Transverse colon (tissue), 4 donors: ENCODE measurements at regions not wholly inside any gene's neighbourhood (a gene's known extent, or its start where the extent isn't known, plus 50 kb on each side); places are given as distances from the start of the nearest gene placed in this dataset.

Experiments
- DNase-seq: peaks from one replicate; pipeline ENCODE4 v3.0.0-alpha.2; 2019
- H3K27ac ChIP-seq, 4 donors: fragments of 200-600 bp; sonication (generic); 2 replicates each; pipeline ENCODE4 v1.5.1; 2016 to 2018; ENCODE audit warnings: inconsistent platforms in 4 of 4
- H3K27me3 ChIP-seq: fragments of 200-600 bp; sonication (generic); 2 replicates; pipeline ENCODE4 v1.5.1; 2017; ENCODE audit warnings: inconsistent platforms
- H3K36me3 ChIP-seq, 4 donors: fragments of 200-600 bp; sonication (generic); 2 replicates each; pipeline ENCODE4 v1.5.1; 2017 to 2019; ENCODE audit warnings: inconsistent platforms in 4 of 4
- H3K4me1 ChIP-seq, 4 donors: fragments of 200-600 bp; sonication (generic); 2 replicates each; pipeline ENCODE4 v1.5.1; 2017 to 2020; ENCODE audit warnings: inconsistent platforms in 4 of 4
- H3K4me3 ChIP-seq, 4 donors: fragments of 200-600 bp; sonication (generic); 1 replicate in 1 of 4; 2 replicates in 3 of 4; pipeline versions ENCODE4 v1.5.1 to v1.6.1; 2017 to 2019; ENCODE audit warnings: inconsistent platforms in 4 of 4
- H3K9me3 ChIP-seq, 2 donors: fragments of 200-600 bp; sonication (generic); 2 replicates each; pipeline ENCODE4 v1.5.1; 2017 to 2019; ENCODE audit warnings: inconsistent platforms in 2 of 2
- EP300 ChIP-seq: sonication (generic); formaldehyde crosslinking; IDR thresholded peaks from one replicate; pipeline ENCODE4 v1.6.1; 2017; ENCODE audit warnings: antibody characterized with exemption, low read depth
- POLR2A ChIP-seq: fragments of 450-650 bp; IDR thresholded peaks from one replicate; pipeline ENCODE4 v1.6.1; 2016; ENCODE audit warnings: antibody characterized with exemption, mild to moderate bottlenecking, moderate library complexity
- POLR2AphosphoS5 ChIP-seq, 3 donors: sonication (generic); formaldehyde crosslinking; IDR thresholded peaks; one replicate each; pipeline ENCODE4 v1.6.1; 2016; ENCODE audit warnings: antibody characterized with exemption in 3 of 3
- WGBS, 2 donors: methylation state at CpG; one replicate each; pipeline ENCODE4 v1.1.5; 2018; ENCODE audit warnings: low coverage in 1 of 2; 5-methylcytosine and 5-hydroxymethylcytosine counted together
- in situ Hi-C, 4 donors: fragments of 200-750 bp; cut with MboI; loops; one replicate each; pipeline versions ENCODE4 v1.15.0 to v1.15.1; 2017; ENCODE audit warnings: low sequenced_read_pairs in 3 of 4, low pct_ligation_motif_present in 1 of 4, low pct_unique_long_range_greater_than_20kb in 1 of 4
- intact Hi-C: fragments of 100-400 bp; cut with DNase I; formaldehyde crosslinking; loops from one replicate; pipeline ENCODE4 v1.15.1; 2023; ENCODE audit warnings: low total_unique reads
- TF ChIP-seq, protein P1 (sequence below), 5 experiments: fragments of 200-600 bp in 3 of 5; fragments of 450-650 bp in 2 of 5; sonication (generic) in 3 of 5; IDR thresholded peaks; 1 replicate in 2 of 5; 2 replicates in 3 of 5; pipeline ENCODE4 v1.5.1; 2016 to 2017; ENCODE audit warnings: antibody characterized with exemption in 5 of 5, inconsistent platforms in 3 of 5, mild to moderate bottlenecking in 2 of 5, moderate library complexity in 1 of 5

- intact Hi-C loops, result no loop called here
Observed at GRCh38 chr11:32033067-32033466, 57.8 kb upstream of the RCN1 start.

GRCh38 chr11:32032478-32032877, 58.4 kb upstream of the RCN1 start:
- intact Hi-C loops, result no loop called here
- Histone ChIP-seq H3K27ac (no peak overlapping the region), H3K27me3 (no peaks in the 10 kb centered on the region), H3K4me1 (no peaks in the 10 kb centered on the region), H3K9me3 (no peaks in the 10 kb centered on the region), H3K36me3 (no peaks in the 10 kb centered on the region), H3K4me3 (no peak overlapping the region)
- WGBS, 2 donors, result 49 to 51% methylated on average over 4 of the region's 4 CpGs
- DNase-seq, result no peak
- in situ Hi-C loops, result no loop called here
- TF ChIP-seq, protein P1, sequence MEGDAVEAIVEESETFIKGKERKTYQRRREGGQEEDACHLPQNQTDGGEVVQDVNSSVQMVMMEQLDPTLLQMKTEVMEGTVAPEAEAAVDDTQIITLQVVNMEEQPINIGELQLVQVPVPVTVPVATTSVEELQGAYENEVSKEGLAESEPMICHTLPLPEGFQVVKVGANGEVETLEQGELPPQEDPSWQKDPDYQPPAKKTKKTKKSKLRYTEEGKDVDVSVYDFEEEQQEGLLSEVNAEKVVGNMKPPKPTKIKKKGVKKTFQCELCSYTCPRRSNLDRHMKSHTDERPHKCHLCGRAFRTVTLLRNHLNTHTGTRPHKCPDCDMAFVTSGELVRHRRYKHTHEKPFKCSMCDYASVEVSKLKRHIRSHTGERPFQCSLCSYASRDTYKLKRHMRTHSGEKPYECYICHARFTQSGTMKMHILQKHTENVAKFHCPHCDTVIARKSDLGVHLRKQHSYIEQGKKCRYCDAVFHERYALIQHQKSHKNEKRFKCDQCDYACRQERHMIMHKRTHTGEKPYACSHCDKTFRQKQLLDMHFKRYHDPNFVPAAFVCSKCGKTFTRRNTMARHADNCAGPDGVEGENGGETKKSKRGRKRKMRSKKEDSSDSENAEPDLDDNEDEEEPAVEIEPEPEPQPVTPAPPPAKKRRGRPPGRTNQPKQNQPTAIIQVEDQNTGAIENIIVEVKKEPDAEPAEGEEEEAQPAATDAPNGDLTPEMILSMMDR (IDR thresholded peaks at IDR 0.05), result no peak
- TF ChIP-seq POLR2A (no peak), EP300 (no peak), POLR2AphosphoS5 (IDR thresholded peaks at IDR 0.05) (no peak)

More at GRCh38 chr11:32033067-32033466, 57.8 kb upstream of the RCN1 start:
- H3K27ac ChIP-seq, result no peak overlapping the region
- no peak for DNase-seq
- H3K36me3 ChIP-seq, result no peaks in the 10 kb centered on the region
- TF ChIP-seq, protein P1 (IDR thresholded peaks at IDR 0.05), result no peak
- no peak for TF ChIP-seq POLR2AphosphoS5 (IDR thresholded peaks at IDR 0.05)
- no peak for TF ChIP-seq POLR2A
- TF ChIP-seq EP300, result no peak
- no peak overlapping the region for H3K4me3 ChIP-seq
- in situ Hi-C loops, result no loop called here
- WGBS, 2 donors, result 59% methylated on average over 2 of the region's 2 CpGs
- no peaks in the 10 kb centered on the region for H3K9me3 ChIP-seq
- no peaks in the 10 kb centered on the region for H3K27me3 ChIP-seq
- no peaks in the 10 kb centered on the region for H3K4me1 ChIP-seq

- WGBS, 2 donors, result 71 to 81% methylated on average over 1 of the region's 1 CpG
- Histone ChIP-seq H3K4me3 (no peak overlapping the region), H3K36me3 (no peaks in the 10 kb centered on the region), H3K27me3 (no peaks in the 10 kb centered on the region), H3K27ac (no peak overlapping the region), H3K4me1 (no peaks in the 10 kb centered on the region), H3K9me3 (no peaks in the 10 kb centered on the region)
- in situ Hi-C loops, result no loop called here
- intact Hi-C loops, result no loop called here
- TF ChIP-seq POLR2AphosphoS5 (IDR thresholded peaks at IDR 0.05) (no peak), EP300 (no peak), POLR2A (no peak)
- TF ChIP-seq, protein P1 (IDR thresholded peaks at IDR 0.05), result no peak
- DNase-seq, result no peak
Observed at GRCh38 chr11:32032052-32032451, 58.8 kb upstream of the RCN1 start.

GRCh38 chr11:32030875-32031503, 59.9 kb upstream of the RCN1 start:
- H3K27me3 ChIP-seq, result no peaks in the 10 kb centered on the region
- TF ChIP-seq POLR2A, result no peak
- TF ChIP-seq, protein P1 (IDR thresholded peaks at IDR 0.05), result no peak
- H3K9me3 ChIP-seq, result no peaks in the 10 kb centered on the region
- H3K4me3 ChIP-seq, result no peak overlapping the region
- DNase-seq, result no peak
- H3K36me3 ChIP-seq, result no peaks in the 10 kb centered on the region
- no peaks in the 10 kb centered on the region for H3K4me1 ChIP-seq
- no peak overlapping the region for H3K27ac ChIP-seq
- 64 to 75% methylated on average over 10 of the region's 10 CpGs for WGBS, 2 donors
- in situ Hi-C loops, result no loop called here
- intact Hi-C loops, result no loop called here
